Trophoblast cell (in vitro differentiated cells and primary cell): ENCODE measurements at regions not wholly inside any gene's neighbourhood (a gene's known extent, or its start where the extent isn't known, plus 50 kb on each side); places are given as distances from the start of the nearest gene placed in this dataset.
"Not testable (repeated sequence)": the region's sequence is repeated elsewhere in the genome, so short reads cannot be mapped to it uniquely, and the experiment has no call there.

ENCODE experiments used
- DNase-seq, 2 donors: peaks; one replicate each; pipeline ENCODE4 v3.0.0-alpha.2; 2016
- H2AFZ ChIP-seq: 2 replicates; pipeline ENCODE4 v1.6.1; 2013; ENCODE audit warnings: low read length, moderate library complexity, mild to moderate bottlenecking; ENCODE audit not compliant: insufficient read depth, poor library complexity
- H2AK5ac ChIP-seq: 2 replicates; pipeline ENCODE4 v1.6.1; 2013; ENCODE audit warnings: mild to moderate bottlenecking, low read length
- H2BK120ac ChIP-seq: 2 replicates; pipeline ENCODE4 v1.6.1; 2013; ENCODE audit warnings: low read length, mild to moderate bottlenecking, moderate library complexity; ENCODE audit not compliant: insufficient read depth, poor library complexity
- H2BK12ac ChIP-seq: 2 replicates; pipeline ENCODE4 v1.6.1; 2013; ENCODE audit warnings: mild to moderate bottlenecking, low read length, moderate library complexity
- H2BK5ac ChIP-seq: 2 replicates; pipeline ENCODE4 v1.6.1; 2013; ENCODE audit warnings: low read length, low read depth, moderate library complexity, mild to moderate bottlenecking; ENCODE audit not compliant: poor library complexity
- H3K14ac ChIP-seq: 2 replicates; pipeline ENCODE4 v1.6.1; 2013; ENCODE audit warnings: mild to moderate bottlenecking, low read length
- H3K18ac ChIP-seq: 2 replicates; pipeline ENCODE4 v1.6.1; 2013; ENCODE audit warnings: mild to moderate bottlenecking, low read length
- H3K23ac ChIP-seq: 2 replicates; pipeline ENCODE4 v1.6.1; 2013; ENCODE audit warnings: low read length
- H3K27ac ChIP-seq: 2 replicates; pipeline ENCODE4 v1.5.1; 2013; ENCODE audit warnings: low read depth, mild to moderate bottlenecking, inconsistent platforms, low read length, moderate library complexity
- H3K27me3 ChIP-seq: 2 replicates; pipeline ENCODE4 v1.6.1; 2013; ENCODE audit warnings: inconsistent platforms, mild to moderate bottlenecking, low read length, moderate library complexity; ENCODE audit not compliant: insufficient read depth
- H3K36me3 ChIP-seq, 2 experiments: 1 replicate in 1 of 2; 2 replicates in 1 of 2; pipeline ENCODE4 v1.6.1; 2013; ENCODE audit warnings: low read length in 2 of 2, mild to moderate bottlenecking in 2 of 2, moderate library complexity in 1 of 2; ENCODE audit not compliant: insufficient read depth in 2 of 2, control insufficient read depth in 1 of 2
- H3K4ac ChIP-seq: 2 replicates; pipeline ENCODE4 v1.6.1; 2013; ENCODE audit warnings: low read depth, mild to moderate bottlenecking, low read length, moderate library complexity
- H3K4me1 ChIP-seq, 2 experiments: 1 replicate in 1 of 2; 2 replicates in 1 of 2; pipeline ENCODE4 v1.6.1; 2013; ENCODE audit warnings: low read length in 2 of 2, mild to moderate bottlenecking in 2 of 2, moderate library complexity in 1 of 2; ENCODE audit not compliant: insufficient read depth in 2 of 2, control insufficient read depth in 1 of 2
- H3K4me2 ChIP-seq: 2 replicates; pipeline ENCODE4 v1.6.1; 2013; ENCODE audit warnings: inconsistent platforms, mild to moderate bottlenecking, low read length, moderate library complexity
- H3K4me3 ChIP-seq: 2 replicates; pipeline ENCODE4 v1.5.1; 2013; ENCODE audit warnings: mild to moderate bottlenecking, low read depth, low read length, inconsistent platforms
- H3K79me1 ChIP-seq: one replicate; pipeline ENCODE4 v1.6.1; 2013; ENCODE audit warnings: low read length
- H3K79me2 ChIP-seq: 2 replicates; pipeline ENCODE4 v1.6.1; 2013; ENCODE audit warnings: low read length, mild to moderate bottlenecking; ENCODE audit not compliant: control insufficient read depth, insufficient read depth, poor library complexity
- H3K9ac ChIP-seq: 2 replicates; pipeline ENCODE4 v1.6.1; 2013; ENCODE audit warnings: mild to moderate bottlenecking, low read length
- H3K9me3 ChIP-seq: 2 replicates; pipeline ENCODE4 v1.6.1; 2013; ENCODE audit warnings: low read depth, mild to moderate bottlenecking, control low read depth, inconsistent platforms, low read length; ENCODE audit not compliant: insufficient read depth
- H4K12ac ChIP-seq: 2 replicates; pipeline ENCODE4 v1.6.1; 2013; ENCODE audit warnings: low read depth, mild to moderate bottlenecking, low read length, moderate library complexity
- H4K8ac ChIP-seq: 2 replicates; pipeline ENCODE4 v1.6.1; 2013; ENCODE audit warnings: low read depth, mild to moderate bottlenecking, low read length, moderate library complexity
- H4K91ac ChIP-seq: one replicate; pipeline ENCODE4 v1.6.1; 2013; ENCODE audit warnings: low read depth, mild to moderate bottlenecking, low read length, moderate library complexity
- WGBS: extraction: QIAGEN DNeasy Blood & Tissue Kit; methylation state at CpG from one replicate; pipeline ENCODE4 v1.1.7; 2013; ENCODE audit warnings: missing lambda C conversion rate; ENCODE audit not compliant: insufficient read length, insufficient coverage; ENCODE audit errors: extremely low coverage; 5-methylcytosine and 5-hydroxymethylcytosine counted together

GRCh38 chr16:16938980-16939379 is 531.8 kb downstream of the XYLT1 start:
- Histone ChIP-seq H3K27ac (no peak overlapping the region), H3K79me2 (no peaks in the 10 kb centered on the region), H3K4me1 (no peaks in the 10 kb centered on the region), H4K8ac (no peak overlapping the region), H3K23ac (no peak overlapping the region), H3K4me2 (no peak overlapping the region), H3K14ac (no peak overlapping the region), H2AFZ (no peak overlapping the region), H3K9ac (no peak overlapping the region), H2BK120ac (no peak overlapping the region), H2BK5ac (no peak overlapping the region), H4K91ac (no peak overlapping the region), H3K36me3 (no peaks in the 10 kb centered on the region), H3K27me3 (no peaks in the 10 kb centered on the region), H3K18ac (no peak overlapping the region), H3K4ac (no peak overlapping the region), H2BK12ac (no peak overlapping the region), H3K4me3 (no peak overlapping the region), H3K79me1 (no peaks in the 10 kb centered on the region), H4K12ac (no peak overlapping the region), H2AK5ac (no peak overlapping the region), H3K9me3 (no peaks in the 10 kb centered on the region)
- DNase-seq = no peak
- no CpG with 5 or more reads among the region's 3 CpGs for WGBS

GRCh38 chr16:16940351-16940750 is 530.4 kb downstream of the XYLT1 start:
- no peak overlapping the region for H2BK12ac ChIP-seq
- no peak overlapping the region for H3K18ac ChIP-seq
- WGBS = no CpG with 5 or more reads among the region's 7 CpGs

GRCh38 chr16:16942849-16943248 is 527.9 kb downstream of the XYLT1 start:
- not testable (repeated sequence) for H2AK5ac ChIP-seq, H3K27me3 ChIP-seq, H3K4me1 ChIP-seq, H3K9ac ChIP-seq, H3K14ac ChIP-seq, H4K8ac ChIP-seq, H3K23ac ChIP-seq, H2BK120ac ChIP-seq, H3K18ac ChIP-seq, H3K36me3 ChIP-seq, H3K79me1 ChIP-seq, DNase-seq, H2AFZ ChIP-seq, H2BK5ac ChIP-seq, H3K4ac ChIP-seq, H3K9me3 ChIP-seq, H3K79me2 ChIP-seq, H3K4me3 ChIP-seq, H2BK12ac ChIP-seq, H3K27ac ChIP-seq, H4K12ac ChIP-seq, H4K91ac ChIP-seq, H3K4me2 ChIP-seq
- WGBS = no CpG with 5 or more reads among the region's 6 CpGs

More at GRCh38 chr16:16940351-16940750, 530.4 kb downstream of the XYLT1 start:
- Histone ChIP-seq H3K79me2 (no peaks in the 10 kb centered on the region), H3K36me3 (no peaks in the 10 kb centered on the region), H3K4me2 (no peak overlapping the region), H3K4me3 (no peak overlapping the region), H3K27me3 (no peaks in the 10 kb centered on the region), H3K79me1 (no peaks in the 10 kb centered on the region), H3K9ac (no peak overlapping the region), H4K8ac (no peak overlapping the region), H2BK5ac (no peak overlapping the region), H4K91ac (no peak overlapping the region), H2AK5ac (no peak overlapping the region), H2AFZ (no peak overlapping the region), H4K12ac (no peak overlapping the region), H3K4me1 (no peaks in the 10 kb centered on the region), H3K4ac (no peak overlapping the region), H3K14ac (no peak overlapping the region), H2BK120ac (no peak overlapping the region), H3K9me3 (no peaks in the 10 kb centered on the region), H3K23ac (no peak overlapping the region), H3K27ac (no peak overlapping the region)
- no peak for DNase-seq

GRCh38 chr16:16945207-16945606 is 525.6 kb downstream of the XYLT1 start:
- H3K18ac ChIP-seq = no peak overlapping the region
- H2BK5ac ChIP-seq = no peak overlapping the region
- no peaks in the 10 kb centered on the region for H3K36me3 ChIP-seq
- H3K23ac ChIP-seq = no peak overlapping the region
- H4K12ac ChIP-seq = no peak overlapping the region
- DNase-seq = no peak
- H3K4me2 ChIP-seq = no peak overlapping the region
- H4K8ac ChIP-seq = no peak overlapping the region
- H3K4me1 ChIP-seq = no peaks in the 10 kb centered on the region
- H3K27ac ChIP-seq = no peak overlapping the region
- H3K9ac ChIP-seq = no peak overlapping the region
- H3K14ac ChIP-seq = no peak overlapping the region
- H3K4ac ChIP-seq = no peak overlapping the region
- H3K79me1 ChIP-seq = no peaks in the 10 kb centered on the region
- no peak overlapping the region for H2AK5ac ChIP-seq
- no peaks in the 10 kb centered on the region for H3K79me2 ChIP-seq
- WGBS = no CpG with 5 or more reads among the region's 1 CpG
- no peak overlapping the region for H2AFZ ChIP-seq
- H4K91ac ChIP-seq = no peak overlapping the region
- no peak overlapping the region for H2BK120ac ChIP-seq
- no peak overlapping the region for H2BK12ac ChIP-seq
- no peaks in the 10 kb centered on the region for H3K9me3 ChIP-seq
- no peaks in the 10 kb centered on the region for H3K27me3 ChIP-seq
- no peak overlapping the region for H3K4me3 ChIP-seq
